ENCODE measurements at regions not wholly inside any gene's neighbourhood (a gene's known extent, or its start where the extent isn't known, plus 50 kb on each side); places are given as distances from the start of the nearest gene placed in this dataset.

- dilution Hi-C loops (cut with HindIII; ENCODE audit: low sequenced_read_pairs, unreplicated experiment) (no loop called here), intact Hi-C loops (cut with micrococcal nuclease) (no loop called here), in situ Hi-C loops (cut with MboI; ENCODE audit: low sequenced_read_pairs) (no loop called here)
- Histone ChIP-seq H3K23ac (ENCODE audit: low read depth, low read length) (no peak overlapping the region), H2AK9ac (replicated peaks; ENCODE audit: low read depth, low read length, poor library complexity) (no peak overlapping the region), H2AFZ (replicated peaks; ENCODE audit: low read length, poor library complexity) (no peak overlapping the region), H3K9me1 (ENCODE audit: insufficient read depth, low read length) (no peaks in the 10 kb centered on the region), H3K56ac (ENCODE audit: extremely low read depth, insufficient read depth, low read length) (no peak overlapping the region), H2BK15ac (ENCODE audit: low read depth, low read length) (no peak overlapping the region), H3K79me1 (ENCODE audit: low read depth in 1 of 2, low read length in 2 of 2) (no peaks in the 10 kb centered on the region), H3K4me1 (ENCODE audit: control insufficient read depth, insufficient read depth, low read length) (no peaks in the 10 kb centered on the region), H2BK20ac (ENCODE audit: low read depth, low read length) (no peak overlapping the region), H3K4me2 (ENCODE audit: low read depth, low read length) (no peak overlapping the region), H3K9ac (ENCODE audit: low read depth, low read length) (no peak overlapping the region), H4K8ac (ENCODE audit: low read depth in 2 of 2, low read length in 2 of 2) (no peak overlapping the region), H3K4me3 (ENCODE audit: insufficient read depth, low read depth, low read length) (no peak overlapping the region), H3K9me3 (ENCODE audit: control insufficient read depth, insufficient read depth, low read length) (no peaks in the 10 kb centered on the region), H2BK120ac (ENCODE audit: low read depth, low read length) (no peak overlapping the region), H3K27ac (ENCODE audit: insufficient read depth, low read length) (no peak overlapping the region), H2AK5ac (ENCODE audit: low read depth, low read length) (no peak overlapping the region), H4K20me1 (ENCODE audit: insufficient read depth, low read length) (no peaks in the 10 kb centered on the region), H4K91ac (ENCODE audit: insufficient read depth, low read depth, low read length) (no peak overlapping the region), H2BK5ac (ENCODE audit: low read depth, low read length, poor library complexity, severe bottlenecking) (no peak overlapping the region), H3K4ac (ENCODE audit: low read depth, low read length) (no peak overlapping the region), H3K18ac (ENCODE audit: low read depth, low read length) (no peak overlapping the region), H3K14ac (replicated peaks; ENCODE audit: low read depth, low read length) (no peak overlapping the region), H4K5ac (ENCODE audit: low read depth, low read length) (no peak overlapping the region), H3K27me3 (ENCODE audit: control insufficient read depth, insufficient read depth, low read length) (no peaks in the 10 kb centered on the region), H3K36me3 (ENCODE audit: control insufficient read depth, insufficient read depth, low read length) (no peaks in the 10 kb centered on the region)
- CTCF ChIA-PET = no interaction called here
- no peak for DNase-seq
- TF ChIP-seq, protein P1, sequence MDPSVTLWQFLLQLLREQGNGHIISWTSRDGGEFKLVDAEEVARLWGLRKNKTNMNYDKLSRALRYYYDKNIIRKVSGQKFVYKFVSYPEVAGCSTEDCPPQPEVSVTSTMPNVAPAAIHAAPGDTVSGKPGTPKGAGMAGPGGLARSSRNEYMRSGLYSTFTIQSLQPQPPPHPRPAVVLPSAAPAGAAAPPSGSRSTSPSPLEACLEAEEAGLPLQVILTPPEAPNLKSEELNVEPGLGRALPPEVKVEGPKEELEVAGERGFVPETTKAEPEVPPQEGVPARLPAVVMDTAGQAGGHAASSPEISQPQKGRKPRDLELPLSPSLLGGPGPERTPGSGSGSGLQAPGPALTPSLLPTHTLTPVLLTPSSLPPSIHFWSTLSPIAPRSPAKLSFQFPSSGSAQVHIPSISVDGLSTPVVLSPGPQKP (IDR thresholded peaks at IDR 0.05; ENCODE audit: borderline replicate concordance, low read depth, low read length) = no peak
- TF ChIP-seq RFX5 (IDR thresholded peaks at IDR 0.05; ENCODE audit: low read depth, low read length) (no peak), MAFK (IDR thresholded peaks at IDR 0.05; ENCODE audit: low read depth, low read length) (no peak), NFE2L2 (IDR thresholded peaks at IDR 0.05; ENCODE audit: low read depth, low read length) (no peak), SMC3 (IDR thresholded peaks at IDR 0.05; ENCODE audit: low read depth, low read length) (no peak), MAZ (IDR thresholded peaks at IDR 0.05; ENCODE audit: borderline replicate concordance, low read depth, low read length) (no peak)
- ATAC-seq (ENCODE audit: low read depth) = no peak
- POLR2A ChIA-PET (ENCODE audit: unreplicated experiment) = no interaction called here
- BruUV-seq (replicated peaks) = no TSS peak
- WGBS, 2 experiments (ENCODE audit: extremely low coverage in 2 of 2, insufficient read length in 1 of 2) = no CpG with 5 or more reads among the region's 6 CpGs
These were observed 107.8 kb downstream of the FBXO5 start for GRCh38 chr6:152874846-152875568.
